GM12878 (cell line): ENCODE measurements at regions not wholly inside any gene's neighbourhood (a gene's known extent, or its start where the extent isn't known, plus 50 kb on each side); places are given as distances from the start of the nearest gene placed in this dataset.
A peak's percentile ranks its signal among the peaks of the same experiment; 100 is the strongest.

Experiments
- ASH2L ChIP-seq: fragments of 300-600, 200-600 bp; sonication (generic); IDR thresholded peaks from 2 replicates; pipeline ENCODE4 v1.6.1; 2017; ENCODE audit warnings: low read depth, mild to moderate bottlenecking, borderline replicate concordance
- ATF2 ChIP-seq: IDR thresholded peaks from 2 replicates; pipeline ENCODE4 v1.6.1; 2012; ENCODE audit warnings: low read length, inconsistent platforms
- CEBPB ChIP-seq, 2 experiments: fragments of 150-350 bp in 1 of 2; IDR thresholded peaks; 2 replicates each; pipeline ENCODE4 v1.6.1; 2012 to 2014; ENCODE audit warnings: low read depth in 2 of 2, low read length in 2 of 2, borderline replicate concordance in 1 of 2, inconsistent platforms in 1 of 2
- E2F8 ChIP-seq: fragments of 450-650 bp; IDR thresholded peaks from 2 replicates; pipeline ENCODE4 v1.6.1; 2018; ENCODE audit warnings: mild to moderate bottlenecking, low read depth, moderate library complexity; ENCODE audit not compliant: partially characterized antibody
- FOXM1 ChIP-seq: IDR thresholded peaks from 2 replicates; pipeline ENCODE4 v1.6.1; 2012; ENCODE audit warnings: low read depth, mild to moderate bottlenecking, inconsistent platforms, low read length, moderate library complexity
- GABPA ChIP-seq: IDR thresholded peaks from 2 replicates; pipeline ENCODE4 v1.6.1; 2014; ENCODE audit warnings: antibody characterized with exemption, low read depth, mild to moderate bottlenecking, inconsistent platforms
- HDAC2 ChIP-seq: fragments of 200-600 bp; sonication (generic); IDR thresholded peaks from 2 replicates; pipeline ENCODE4 v1.6.1; 2017
- HDGF ChIP-seq: fragments of 450-650 bp; IDR thresholded peaks from 2 replicates; pipeline ENCODE4 v1.6.1; 2016; ENCODE audit warnings: antibody characterized with exemption
- IKZF2 ChIP-seq, 2 experiments: fragments of 450-650 bp; IDR thresholded peaks; 2 replicates each; pipeline ENCODE4 v1.6.1; 2017; ENCODE audit warnings: mild to moderate bottlenecking in 2 of 2, moderate library complexity in 2 of 2
- JUND ChIP-seq: IDR thresholded peaks from 2 replicates; pipeline ENCODE4 v1.6.1; 2012; ENCODE audit warnings: low read depth, mild to moderate bottlenecking, low read length, improper control_type of control experiment, moderate library complexity
- NR2C2 ChIP-seq: IDR thresholded peaks from 2 replicates; pipeline ENCODE4 v1.6.1; 2011; ENCODE audit warnings: borderline replicate concordance, low read depth; ENCODE audit not compliant: control insufficient read depth, insufficient read length
- RAD51 ChIP-seq: fragments of 450-650 bp; IDR thresholded peaks from 2 replicates; pipeline ENCODE4 v1.6.1; 2016; ENCODE audit warnings: moderate library complexity, mild to moderate bottlenecking, inconsistent platforms
- RCOR1 ChIP-seq: conservative IDR thresholded peaks from 2 replicates; pipeline ENCODE4 v1.6.1; 2012; ENCODE audit warnings: low read depth, low read length, improper control_type of control experiment
- SIX5 ChIP-seq: IDR thresholded peaks from 2 replicates; pipeline ENCODE4 v1.6.1; 2011; ENCODE audit warnings: mild to moderate bottlenecking, low read depth, low read length, moderate library complexity; ENCODE audit not compliant: severe bottlenecking
- TCF12 ChIP-seq: IDR thresholded peaks from 2 replicates; pipeline ENCODE4 v1.6.1; 2011; ENCODE audit warnings: low read depth, mild to moderate bottlenecking, low read length
- ZNF207 ChIP-seq: fragments of 450-650 bp; IDR thresholded peaks from 2 replicates; pipeline ENCODE4 v1.6.1; 2014; ENCODE audit warnings: antibody characterized with exemption, mild to moderate bottlenecking, borderline replicate concordance
- ZNF24 ChIP-seq: fragments of 450-650 bp; IDR thresholded peaks from 2 replicates; pipeline ENCODE4 v1.6.1; 2017; ENCODE audit warnings: antibody characterized with exemption, mild to moderate bottlenecking
- TF ChIP-seq, protein P1 (sequence below): IDR thresholded peaks from 2 replicates; pipeline ENCODE4 v1.6.1; 2012; ENCODE audit warnings: low read depth, low read length, improper control_type of control experiment
- TF ChIP-seq, protein P2 (sequence below): fragments of 450-650 bp; IDR thresholded peaks from 2 replicates; pipeline ENCODE4 v1.6.1; 2018; ENCODE audit warnings: borderline replicate concordance, mild to moderate bottlenecking; ENCODE audit not compliant: partially characterized antibody
- TF ChIP-seq, protein P3 (sequence below): fragments of 450-650 bp; IDR thresholded peaks from 2 replicates; pipeline ENCODE4 v1.6.1; 2017; ENCODE audit warnings: low read depth, mild to moderate bottlenecking, moderate library complexity

- TF ChIP-seq JUND (0 out of 2 replicates have a peak, but pooled peaks have one; percentile 29), SIX5 (no peak), CEBPB (IDR thresholded peaks at IDR 0.05; ENCODE audit: borderline replicate concordance in 1 of 2, low read depth in 2 of 2, low read length in 2 of 2) (no peak), IKZF2 (IDR thresholded peaks at IDR 0.05) (peak; percentile 80 to 90), ZNF24 (no peak), ASH2L (no peak), E2F8 (no peak), RCOR1 (no peak), NR2C2 (no peak), FOXM1 (peak; percentile 98), TCF12 (peak; percentile 95), ZNF207 (no peak), RAD51 (no peak), HDAC2 (no peak), GABPA (no peak), HDGF (peak; percentile 89; the same call in 1 of the 2 replicates), ATF2 (peak; percentile 97)
- TF ChIP-seq, protein P1, sequence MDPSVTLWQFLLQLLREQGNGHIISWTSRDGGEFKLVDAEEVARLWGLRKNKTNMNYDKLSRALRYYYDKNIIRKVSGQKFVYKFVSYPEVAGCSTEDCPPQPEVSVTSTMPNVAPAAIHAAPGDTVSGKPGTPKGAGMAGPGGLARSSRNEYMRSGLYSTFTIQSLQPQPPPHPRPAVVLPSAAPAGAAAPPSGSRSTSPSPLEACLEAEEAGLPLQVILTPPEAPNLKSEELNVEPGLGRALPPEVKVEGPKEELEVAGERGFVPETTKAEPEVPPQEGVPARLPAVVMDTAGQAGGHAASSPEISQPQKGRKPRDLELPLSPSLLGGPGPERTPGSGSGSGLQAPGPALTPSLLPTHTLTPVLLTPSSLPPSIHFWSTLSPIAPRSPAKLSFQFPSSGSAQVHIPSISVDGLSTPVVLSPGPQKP = no peak
- TF ChIP-seq, protein P2, sequence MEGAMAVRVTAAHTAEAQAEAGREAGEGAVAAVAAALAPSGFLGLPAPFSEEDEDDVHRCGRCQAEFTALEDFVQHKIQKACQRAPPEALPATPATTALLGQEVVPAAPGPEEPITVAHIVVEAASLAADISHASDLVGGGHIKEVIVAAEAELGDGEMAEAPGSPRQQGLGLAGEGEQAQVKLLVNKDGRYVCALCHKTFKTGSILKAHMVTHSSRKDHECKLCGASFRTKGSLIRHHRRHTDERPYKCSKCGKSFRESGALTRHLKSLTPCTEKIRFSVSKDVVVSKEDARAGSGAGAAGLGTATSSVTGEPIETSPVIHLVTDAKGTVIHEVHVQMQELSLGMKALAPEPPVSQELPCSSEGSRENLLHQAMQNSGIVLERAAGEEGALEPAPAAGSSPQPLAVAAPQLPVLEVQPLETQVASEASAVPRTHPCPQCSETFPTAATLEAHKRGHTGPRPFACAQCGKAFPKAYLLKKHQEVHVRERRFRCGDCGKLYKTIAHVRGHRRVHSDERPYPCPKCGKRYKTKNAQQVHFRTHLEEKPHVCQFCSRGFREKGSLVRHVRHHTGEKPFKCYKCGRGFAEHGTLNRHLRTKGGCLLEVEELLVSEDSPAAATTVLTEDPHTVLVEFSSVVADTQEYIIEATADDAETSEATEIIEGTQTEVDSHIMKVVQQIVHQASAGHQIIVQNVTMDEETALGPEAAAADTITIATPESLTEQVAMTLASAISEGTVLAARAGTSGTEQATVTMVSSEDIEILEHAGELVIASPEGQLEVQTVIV = no peak
- TF ChIP-seq, protein P3, sequence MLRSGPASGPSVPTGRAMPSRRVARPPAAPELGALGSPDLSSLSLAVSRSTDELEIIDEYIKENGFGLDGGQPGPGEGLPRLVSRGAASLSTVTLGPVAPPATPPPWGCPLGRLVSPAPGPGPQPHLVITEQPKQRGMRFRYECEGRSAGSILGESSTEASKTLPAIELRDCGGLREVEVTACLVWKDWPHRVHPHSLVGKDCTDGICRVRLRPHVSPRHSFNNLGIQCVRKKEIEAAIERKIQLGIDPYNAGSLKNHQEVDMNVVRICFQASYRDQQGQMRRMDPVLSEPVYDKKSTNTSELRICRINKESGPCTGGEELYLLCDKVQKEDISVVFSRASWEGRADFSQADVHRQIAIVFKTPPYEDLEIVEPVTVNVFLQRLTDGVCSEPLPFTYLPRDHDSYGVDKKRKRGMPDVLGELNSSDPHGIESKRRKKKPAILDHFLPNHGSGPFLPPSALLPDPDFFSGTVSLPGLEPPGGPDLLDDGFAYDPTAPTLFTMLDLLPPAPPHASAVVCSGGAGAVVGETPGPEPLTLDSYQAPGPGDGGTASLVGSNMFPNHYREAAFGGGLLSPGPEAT = peak; percentile 98
Observed at GRCh38 chr9:124137009-124137943, 120.5 kb upstream of the NEK6 start (continued).
